Activated CD4-positive, alpha-beta memory T cell treated with anti-CD3 and anti-CD28 coated beads for 36 hours (primary cell): ENCODE measurements at regions not wholly inside any gene's neighbourhood (a gene's known extent, or its start where the extent isn't known, plus 50 kb on each side); places are given as distances from the start of the nearest gene placed in this dataset.

Source experiments
- CTCF ChIA-PET: fragments of 350-600 bp; sonication (Branson Sonifier 250); formaldehyde crosslinking; loops from one replicate; lab custom pipeline; 2021; ENCODE audit warnings: antibody characterized with exemption, inconsistent platforms; lab: Charles Lee
- POLR2A ChIA-PET: fragments of 350-600 bp; sonication (Branson Sonifier 250); formaldehyde crosslinking; loops from one replicate; lab custom pipeline; 2021; ENCODE audit warnings: antibody characterized with exemption; lab: Charles Lee
- DNase-seq: peaks from one replicate; pipeline ENCODE4 v3.0.0-alpha.2; 2020
- H3K27ac Mint-ChIP-seq: one replicate; pipeline ENCODE4 v1.8.0; 2021; ENCODE audit warnings: mixed read lengths
- H3K27me3 Mint-ChIP-seq: one replicate; pipeline ENCODE4 v1.8.0; 2021; ENCODE audit warnings: mixed read lengths
- H3K36me3 Mint-ChIP-seq: one replicate; pipeline ENCODE4 v1.8.0; 2021; ENCODE audit warnings: mixed read lengths
- H3K4me1 Mint-ChIP-seq: one replicate; pipeline ENCODE4 v1.8.0; 2021; ENCODE audit warnings: low read depth, mixed read lengths
- H3K4me3 Mint-ChIP-seq: one replicate; pipeline ENCODE4 v1.8.0; 2021; ENCODE audit warnings: mild to moderate bottlenecking, mixed read lengths
- H3K9me3 Mint-ChIP-seq: one replicate; pipeline ENCODE4 v1.8.0; 2021; ENCODE audit warnings: mixed read lengths
- intact Hi-C: fragments of 100-400 bp; cut with micrococcal nuclease; formaldehyde crosslinking; loops from one replicate; pipeline ENCODE4 v1.15.1; 2023

DNA sequence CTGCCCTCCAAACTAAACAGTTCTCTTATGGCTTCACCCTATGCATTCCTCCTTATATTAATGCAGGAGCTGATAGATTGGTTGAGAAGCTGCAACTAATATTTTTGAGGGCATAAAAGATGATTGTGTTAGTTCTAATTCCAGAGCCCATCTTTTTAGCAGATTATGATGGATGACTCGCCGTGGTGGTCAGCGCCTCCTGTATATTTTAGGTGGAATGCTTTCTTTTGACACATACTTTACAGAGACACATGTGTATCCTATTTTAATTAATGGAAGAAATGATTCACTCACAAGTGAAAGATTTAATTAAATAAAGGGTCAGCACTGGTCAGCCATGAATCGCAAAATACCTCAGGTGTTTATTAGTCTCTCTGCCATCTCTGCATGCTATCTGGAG is 120.7 kb downstream of the TM2D1 start:
- Mint-ChIP-seq H3K4me1 (no peaks in the 10 kb centered on the region), H3K36me3 (no peaks in the 10 kb centered on the region), H3K9me3 (no peaks in the 10 kb centered on the region), H3K4me3 (no peak overlapping the region), H3K27me3 (peaks cover 4% of the 10 kb centered on the region), H3K27ac (no peak overlapping the region)
- DNase-seq = no peak
- CTCF ChIA-PET = no interaction called here
- intact Hi-C loops = no loop called here
- POLR2A ChIA-PET = no interaction called here

DNA sequence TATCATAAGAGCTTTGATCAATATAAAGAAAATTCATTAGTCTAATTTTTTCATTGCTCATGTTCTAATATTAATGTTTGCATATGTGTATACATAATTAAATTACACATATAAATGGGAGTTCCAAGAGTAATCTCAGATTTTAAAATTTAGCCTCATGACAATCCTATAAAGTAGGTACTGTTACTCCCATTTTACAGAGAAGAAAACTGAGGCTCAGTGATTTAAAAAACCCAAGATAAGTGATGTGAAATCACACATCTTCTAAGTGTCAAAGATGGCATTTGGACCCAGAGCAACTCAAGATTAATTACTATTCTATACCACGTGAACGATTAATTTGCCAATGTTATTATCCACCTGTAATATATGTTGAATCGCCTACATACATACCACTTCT is 122.3 kb downstream of the TM2D1 start:
- CTCF ChIA-PET = interaction anchor here (1.1 to 1.6 kb wide), 2 partner anchors 14 to 18 kb away, joined by 4 read pairs; no protein-coding TSS in a partner anchor
- DNase-seq = no peak
- POLR2A ChIA-PET = no interaction called here
- intact Hi-C loops = no loop called here
- Mint-ChIP-seq H3K27me3 (peaks cover 4% of the 10 kb centered on the region), H3K4me3 (no peak overlapping the region), H3K36me3 (no peaks in the 10 kb centered on the region), H3K4me1 (no peaks in the 10 kb centered on the region), H3K27ac (no peak overlapping the region), H3K9me3 (no peaks in the 10 kb centered on the region)

DNA sequence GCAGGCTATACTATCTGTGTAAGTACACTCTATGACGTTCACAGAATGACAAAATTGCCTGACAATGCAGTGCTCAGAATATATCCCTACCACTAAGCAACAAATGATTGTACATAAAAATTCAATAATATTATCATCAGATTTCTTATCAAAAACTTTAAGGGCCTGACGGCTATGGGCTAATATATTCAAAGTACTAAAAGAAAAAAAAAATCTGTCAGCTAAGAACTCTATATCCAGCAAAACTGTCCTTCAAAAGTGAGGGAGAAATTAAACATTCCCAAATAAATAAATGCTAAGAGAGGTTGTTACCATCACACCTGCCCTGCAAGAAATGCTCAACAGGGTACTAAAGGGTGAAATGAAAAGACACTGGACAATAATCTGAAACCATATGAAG is 127.3 kb downstream of the TM2D1 start:
- no peak for DNase-seq
- ChIA-PET CTCF (interaction anchor here (0.6 to 2.3 kb wide), 2 partner anchors 9 to 1695 kb away, joined by 3 to 8 read pairs; no protein-coding TSS in a partner anchor), POLR2A (no interaction called here)
- Mint-ChIP-seq H3K36me3 (no peaks in the 10 kb centered on the region), H3K27ac (no peak overlapping the region), H3K27me3 (peaks cover 12% of the 10 kb centered on the region), H3K4me3 (no peak overlapping the region), H3K4me1 (no peaks in the 10 kb centered on the region), H3K9me3 (no peaks in the 10 kb centered on the region)
- intact Hi-C loops = no loop called here

DNA sequence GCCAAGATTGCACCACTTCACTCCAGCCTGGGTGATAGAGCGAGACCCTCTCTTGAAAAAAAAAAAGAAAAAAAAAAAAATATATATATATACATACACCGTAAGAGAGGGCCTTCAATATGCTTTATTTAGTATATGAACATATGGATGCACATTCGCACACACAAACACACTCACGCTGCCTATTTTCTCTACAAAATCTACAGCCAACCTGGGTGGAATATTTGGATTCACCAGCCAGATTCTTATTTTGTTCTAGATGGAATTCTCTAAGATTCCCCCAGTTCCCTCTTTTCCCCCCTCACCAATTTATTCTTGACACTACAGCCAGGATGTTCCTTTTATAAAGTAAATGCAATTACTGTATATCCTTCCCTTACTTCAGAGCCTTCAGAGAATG is 131.6 kb downstream of the TM2D1 start:
- POLR2A ChIA-PET = no interaction called here
- H3K9me3 Mint-ChIP-seq = no peaks in the 10 kb centered on the region
- H3K4me3 Mint-ChIP-seq = no peak overlapping the region

GRCh38 chr1:61591351-61591750 is 133.6 kb downstream of the TM2D1 start:
- no peak for DNase-seq
- Mint-ChIP-seq H3K36me3 (no peaks in the 10 kb centered on the region), H3K4me1 (no peaks in the 10 kb centered on the region), H3K9me3 (no peaks in the 10 kb centered on the region), H3K27me3 (peaks cover 8% of the 10 kb centered on the region), H3K27ac (no peak overlapping the region), H3K4me3 (no peak overlapping the region)
- intact Hi-C loops = no loop called here
- CTCF ChIA-PET = interaction anchor here (1.2 kb wide), 1 partner anchor 44 kb away, joined by 4 read pairs; no protein-coding TSS in a partner anchor
- POLR2A ChIA-PET = no interaction called here

More for the DNA sequence above, 131.6 kb downstream of the TM2D1 start:
- CTCF ChIA-PET = interaction anchor here (1.1 kb wide), 1 partner anchor 550 kb away, joined by 3 read pairs; no protein-coding TSS in a partner anchor
- no peak overlapping the region for H3K27ac Mint-ChIP-seq
- no peak for DNase-seq
- peaks cover 9% of the 10 kb centered on the region for H3K27me3 Mint-ChIP-seq
- H3K36me3 Mint-ChIP-seq = no peaks in the 10 kb centered on the region
- intact Hi-C loops = no loop called here
- no peaks in the 10 kb centered on the region for H3K4me1 Mint-ChIP-seq

- CTCF ChIA-PET = interaction anchor here (0.6 to 3.6 kb wide), 44 partner anchors 8 to 1624 kb away, joined by 3 to 37 read pairs (median 3); no protein-coding TSS in a partner anchor
- no peaks in the 10 kb centered on the region for H3K36me3 Mint-ChIP-seq
- no peak overlapping the region for H3K27ac Mint-ChIP-seq
- H3K9me3 Mint-ChIP-seq = no peaks in the 10 kb centered on the region
- POLR2A ChIA-PET = no interaction called here
- intact Hi-C loops = loop anchor here (2.0 to 5.0 kb wide), 4 partner anchors 263 to 742 kb away; no protein-coding TSS in a partner anchor
- H3K27me3 Mint-ChIP-seq = peaks cover 4% of the 10 kb centered on the region
- DNase-seq = peak; percentile 79
- H3K4me3 Mint-ChIP-seq = no peak overlapping the region
- no peaks in the 10 kb centered on the region for H3K4me1 Mint-ChIP-seq
Measured at GRCh38 chr1:61588736-61589672, 135.9 kb downstream of the TM2D1 start.

DNA sequence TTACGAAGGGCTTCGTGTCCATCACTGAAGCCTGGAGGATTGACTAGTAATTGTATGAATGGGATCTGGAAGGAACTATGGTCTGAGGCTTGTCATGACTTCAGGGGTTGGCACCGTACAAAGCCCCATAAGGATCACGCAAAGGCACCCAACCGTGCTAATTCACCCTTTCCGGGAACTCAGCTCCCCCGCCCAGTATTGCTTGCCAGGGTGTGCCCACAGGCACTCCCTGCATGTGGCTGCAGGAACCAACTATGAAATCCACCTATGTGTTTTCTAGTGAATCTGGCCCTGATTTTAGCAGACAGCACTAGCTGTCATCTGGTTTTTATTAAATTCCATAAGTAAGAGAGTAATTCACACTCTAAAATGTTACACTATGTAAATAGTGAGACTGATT is 139.2 kb downstream of the TM2D1 start:
- no peak for DNase-seq

DNA sequence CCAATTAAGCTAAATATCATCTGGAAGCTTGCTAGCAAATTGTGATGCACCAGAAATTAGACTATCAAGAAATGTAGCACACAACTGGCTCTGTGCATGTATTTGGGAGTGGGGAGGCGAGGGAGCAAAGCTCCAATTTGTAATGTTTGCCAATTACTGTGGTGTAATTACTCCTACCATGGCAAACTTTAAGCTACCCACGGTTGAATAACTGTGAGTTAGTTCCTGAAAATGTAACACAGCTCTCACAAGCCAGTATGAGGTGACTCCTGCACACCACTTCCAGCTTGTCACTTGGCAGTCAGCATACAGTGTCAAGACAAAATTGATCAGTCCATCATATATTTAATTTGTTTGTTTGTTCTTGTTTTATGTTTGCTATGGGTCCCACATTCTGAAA is 141.2 kb downstream of the TM2D1 start:
- CTCF ChIA-PET = interaction anchor here (0.9 to 1.9 kb wide), 5 partner anchors 18 to 605 kb away, joined by 3 to 8 read pairs (median 4); no protein-coding TSS in a partner anchor
- H3K27me3 Mint-ChIP-seq = peaks cover 10% of the 10 kb centered on the region
- intact Hi-C loops = no loop called here

More for the DNA sequence above, 139.2 kb downstream of the TM2D1 start:
- ChIA-PET CTCF (interaction anchor here (0.8 to 1.9 kb wide), 4 partner anchors 15 to 1615 kb away, joined by 3 to 8 read pairs (median 4); no protein-coding TSS in a partner anchor), POLR2A (no interaction called here)
- no peak overlapping the region for H3K27ac Mint-ChIP-seq
- peaks cover 6% of the 10 kb centered on the region for H3K27me3 Mint-ChIP-seq
- no peaks in the 10 kb centered on the region for H3K4me1 Mint-ChIP-seq
- no peaks in the 10 kb centered on the region for H3K9me3 Mint-ChIP-seq
- intact Hi-C loops = loop anchor here (5.0 kb wide), 2 partner anchors 267 to 738 kb away; no protein-coding TSS in a partner anchor
- no peak overlapping the region for H3K4me3 Mint-ChIP-seq
- no peaks in the 10 kb centered on the region for H3K36me3 Mint-ChIP-seq

GRCh38 chr1:61581251-61581650 is 143.7 kb downstream of the TM2D1 start:
- POLR2A ChIA-PET = no interaction called here
- H3K9me3 Mint-ChIP-seq = no peaks in the 10 kb centered on the region
- DNase-seq = no peak
- no peak overlapping the region for H3K27ac Mint-ChIP-seq
- peaks cover 17% of the 10 kb centered on the region for H3K27me3 Mint-ChIP-seq
- no peak overlapping the region for H3K4me3 Mint-ChIP-seq
- no peaks in the 10 kb centered on the region for H3K36me3 Mint-ChIP-seq
- H3K4me1 Mint-ChIP-seq = no peaks in the 10 kb centered on the region
- CTCF ChIA-PET = interaction anchor here (0.9 to 1.6 kb wide), 2 partner anchors 60 to 538 kb away, joined by 3 read pairs; no protein-coding TSS in a partner anchor
- intact Hi-C loops = no loop called here

More for the DNA sequence above, 141.2 kb downstream of the TM2D1 start:
- no peak overlapping the region for H3K27ac Mint-ChIP-seq
- no peaks in the 10 kb centered on the region for H3K9me3 Mint-ChIP-seq
- no peak overlapping the region for H3K4me3 Mint-ChIP-seq
- no peak for DNase-seq
- no peaks in the 10 kb centered on the region for H3K36me3 Mint-ChIP-seq
- no peaks in the 10 kb centered on the region for H3K4me1 Mint-ChIP-seq
- POLR2A ChIA-PET = no interaction called here

- no peaks in the 10 kb centered on the region for H3K4me1 Mint-ChIP-seq
- H3K9me3 Mint-ChIP-seq = no peaks in the 10 kb centered on the region
- no peak overlapping the region for H3K27ac Mint-ChIP-seq
- H3K4me3 Mint-ChIP-seq = no peak overlapping the region
- DNase-seq = no peak
- peaks cover 17% of the 10 kb centered on the region for H3K27me3 Mint-ChIP-seq
- intact Hi-C loops = no loop called here
- POLR2A ChIA-PET = no interaction called here
- CTCF ChIA-PET = interaction anchor here (0.9 to 1.6 kb wide), 3 partner anchors 8 to 537 kb away, joined by 3 read pairs; no protein-coding TSS in a partner anchor
- H3K36me3 Mint-ChIP-seq = no peaks in the 10 kb centered on the region
Measured at GRCh38 chr1:61580417-61580816, 144.5 kb downstream of the TM2D1 start.

- intact Hi-C loops = no loop called here
- no peak for DNase-seq
- H3K4me1 Mint-ChIP-seq = no peaks in the 10 kb centered on the region
- peaks cover 17% of the 10 kb centered on the region for H3K27me3 Mint-ChIP-seq
- no peak overlapping the region for H3K4me3 Mint-ChIP-seq
- ChIA-PET CTCF (interaction anchor here (1.0 to 1.6 kb wide), 2 partner anchors 9 to 62 kb away, joined by 3 read pairs; no protein-coding TSS in a partner anchor), POLR2A (no interaction called here)
- H3K27ac Mint-ChIP-seq = no peak overlapping the region
- H3K36me3 Mint-ChIP-seq = no peaks in the 10 kb centered on the region
- H3K9me3 Mint-ChIP-seq = no peaks in the 10 kb centered on the region
Measured at GRCh38 chr1:61579802-61580201, 145.1 kb downstream of the TM2D1 start.

GRCh38 chr1:61572046-61572445 is 152.9 kb downstream of the TM2D1 start:
- Mint-ChIP-seq H3K4me1 (no peaks in the 10 kb centered on the region), H3K4me3 (no peak overlapping the region), H3K9me3 (no peaks in the 10 kb centered on the region), H3K36me3 (no peaks in the 10 kb centered on the region), H3K27me3 (peaks cover 7% of the 10 kb centered on the region), H3K27ac (no peak overlapping the region)
- intact Hi-C loops = no loop called here
- ChIA-PET POLR2A (no interaction called here), CTCF (interaction anchor here (1.1 kb wide), 1 partner anchor 17 kb away, joined by 4 read pairs; no protein-coding TSS in a partner anchor)
- DNase-seq = no peak
